ENCODE measurements at regions not wholly inside any gene's neighbourhood (a gene's known extent, or its start where the extent isn't known, plus 50 kb on each side); places are given as distances from the start of the nearest gene placed in this dataset.

GRCh38 chr2:228649447-228649846 is 468.0 kb upstream of the SPHKAP start:
- H3K36me3 ChIP-seq (ENCODE audit: control insufficient read depth in 4 of 4, insufficient read depth in 3 of 4, low read depth in 1 of 4, low read length in 3 of 4): no peaks in the 10 kb centered on the region
- H3K4me3 ChIP-seq (ENCODE audit: low read depth in 1 of 3, low read length in 3 of 3): no peak overlapping the region
- H3K27ac ChIP-seq (ENCODE audit: low read depth in 1 of 2, low read length in 2 of 2): no peak overlapping the region
- H3K4me1 ChIP-seq (ENCODE audit: control insufficient read depth in 4 of 4, insufficient read depth in 4 of 4, low read length in 3 of 4): peaks cover 0 to 8% (median 3%) of the 10 kb centered on the region in 4 donors
- TF ChIP-seq FOXA1 (IDR thresholded peaks at IDR 0.05): no peak
- no peak for TF ChIP-seq YY1 (IDR thresholded peaks at IDR 0.05)
- TF ChIP-seq MAX (IDR thresholded peaks at IDR 0.05): no peak
- no peak for TF ChIP-seq HNF4A (conservative IDR thresholded peaks at IDR 0.05)
- no peak for TF ChIP-seq ZBTB33 (IDR thresholded peaks at IDR 0.05)
- TF ChIP-seq RXRA (IDR thresholded peaks at IDR 0.05): no peak
- no peaks in the 10 kb centered on the region for H3K9me3 ChIP-seq (ENCODE audit: control insufficient read depth in 4 of 4, low read length in 3 of 4)
- H3K9ac ChIP-seq (ENCODE audit: low read depth in 1 of 2, low read length in 2 of 2): no peak overlapping the region
- no peak for DNase-seq (ENCODE audit: low spot score)
- H3K27me3 ChIP-seq (ENCODE audit: control insufficient read depth in 4 of 4, insufficient read depth in 4 of 4, low read length in 3 of 4): no peaks in the 10 kb centered on the region
- 63% methylated on average over 2 of the region's 2 CpGs for WGBS

GRCh38 chr2:228648541-228648940 is 467.1 kb upstream of the SPHKAP start:
- Histone ChIP-seq H3K4me3 (ENCODE audit: low read depth in 1 of 3, low read length in 3 of 3) (no peak overlapping the region), H3K9me3 (ENCODE audit: control insufficient read depth in 4 of 4, low read length in 3 of 4) (no peaks in the 10 kb centered on the region), H3K27ac (ENCODE audit: low read depth in 1 of 2, low read length in 2 of 2) (no peak overlapping the region), H3K4me1 (ENCODE audit: control insufficient read depth in 4 of 4, insufficient read depth in 4 of 4, low read length in 3 of 4) (peaks cover 0 to under 1% (median 0%) of the 10 kb centered on the region in 4 donors), H3K27me3 (ENCODE audit: control insufficient read depth in 4 of 4, insufficient read depth in 4 of 4, low read length in 3 of 4) (peaks cover 0 to 2% (median 0%) of the 10 kb centered on the region in 4 donors), H3K36me3 (ENCODE audit: control insufficient read depth in 4 of 4, insufficient read depth in 3 of 4, low read depth in 1 of 4, low read length in 3 of 4) (no peaks in the 10 kb centered on the region), H3K9ac (ENCODE audit: low read depth in 1 of 2, low read length in 2 of 2) (no peak overlapping the region)
- TF ChIP-seq TAF1 (conservative IDR thresholded peaks at IDR 0.05) (no peak), EGR1 (IDR thresholded peaks at IDR 0.05; ENCODE audit: low read depth in 2 of 2) (no peak), NR2F2 (IDR thresholded peaks at IDR 0.05) (no peak), RXRA (IDR thresholded peaks at IDR 0.05) (no peak)
- WGBS: 92% methylated on average over 2 of the region's 2 CpGs
- no peak for DNase-seq (ENCODE audit: low spot score)

GRCh38 chr2:228646061-228646460 is 464.6 kb upstream of the SPHKAP start:
- TF ChIP-seq HNF4G (IDR thresholded peaks at IDR 0.05) (no peak), JUND (IDR thresholded peaks at IDR 0.05) (no peak), RXRA (IDR thresholded peaks at IDR 0.05) (no peak), CTCF (IDR thresholded peaks at IDR 0.05; ENCODE audit: low read depth, low read length, missing input control) (no peak), ATF3 (IDR thresholded peaks at IDR 0.05) (no peak), EGR1 (IDR thresholded peaks at IDR 0.05; ENCODE audit: low read depth in 2 of 2) (no peak), NR2F2 (IDR thresholded peaks at IDR 0.05) (no peak), SP1 (IDR thresholded peaks at IDR 0.05) (no peak), REST (IDR thresholded peaks at IDR 0.05) (no peak), GABPA (IDR thresholded peaks at IDR 0.05 in 1 of 2, conservative IDR thresholded peaks at IDR 0.05 in 1 of 2) (no peak), ZBTB33 (IDR thresholded peaks at IDR 0.05) (no peak), RAD21 (IDR thresholded peaks at IDR 0.05) (no peak), FOXA1 (IDR thresholded peaks at IDR 0.05) (no peak), YY1 (IDR thresholded peaks at IDR 0.05) (no peak), FOXA2 (IDR thresholded peaks at IDR 0.05) (no peak), TAF1 (conservative IDR thresholded peaks at IDR 0.05) (no peak), HNF4A (conservative IDR thresholded peaks at IDR 0.05) (no peak), MAX (IDR thresholded peaks at IDR 0.05) (no peak)

More at GRCh38 chr2:228646061-228646460, 464.6 kb upstream of the SPHKAP start:
- WGBS: 84% methylated on average over 1 of the region's 1 CpG
- Histone ChIP-seq H3K4me3 (ENCODE audit: low read depth in 1 of 3, low read length in 3 of 3) (no peak overlapping the region), H3K27ac (ENCODE audit: low read depth in 1 of 2, low read length in 2 of 2) (no peak overlapping the region), H3K9ac (ENCODE audit: low read depth in 1 of 2, low read length in 2 of 2) (no peak overlapping the region), H3K4me1 (ENCODE audit: control insufficient read depth in 4 of 4, insufficient read depth in 4 of 4, low read length in 3 of 4) (no peaks in the 10 kb centered on the region), H3K9me3 (ENCODE audit: control insufficient read depth in 4 of 4, low read length in 3 of 4) (no peaks in the 10 kb centered on the region), H3K27me3 (ENCODE audit: control insufficient read depth in 4 of 4, insufficient read depth in 4 of 4, low read length in 3 of 4) (peaks cover 0 to 2% (median 0%) of the 10 kb centered on the region in 4 donors), H3K36me3 (ENCODE audit: control insufficient read depth in 4 of 4, insufficient read depth in 3 of 4, low read depth in 1 of 4, low read length in 3 of 4) (no peaks in the 10 kb centered on the region)
- DNase-seq (ENCODE audit: low spot score): no peak

All from liver (tissue), 8 donors.